K562 (cell line): ENCODE measurements at regions not wholly inside any gene's neighbourhood (a gene's known extent, or its start where the extent isn't known, plus 50 kb on each side); places are given as distances from the start of the nearest gene placed in this dataset.
A peak's percentile ranks its signal among the peaks of the same experiment; 100 is the strongest.

Experiments used
- ATAC-seq: fragments of 200-7000 bp; cut with Tn5 transposase; 3 replicates; pipeline ENCODE4 v1.9.1; 2020; ENCODE audit warnings: moderate library complexity
- BruUV-seq: library from RNA; stranded (reverse); fragments of 400-500 nt; replicated peaks from 2 replicates; lab custom pipeline; 2021; lab: Mats Ljungman, UMichigan
- CTCF ChIA-PET: fragments of 300-600 bp; formaldehyde crosslinking; extraction: SDS; loops from one replicate; lab custom pipeline; 2021; ENCODE audit warnings: low intra/inter-chr PET ratio; lab: Yijun Ruan, JAX
- POLR2A ChIA-PET: fragments of 300-600, 350-650 bp; sonication (Branson Sonifier 250); formaldehyde crosslinking; extraction: SDS; loops from one replicate; lab custom pipeline; 2021; ENCODE audit warnings: antibody characterized with exemption, inconsistent platforms; lab: Yijun Ruan, JAX
- DNase-seq, 4 experiments: peaks; one replicate each; pipeline versions ENCODE4 v3.0.0 to v3.0.0-alpha.2; 2011 to 2018; ENCODE audit warnings: low spot score in 3 of 4, mixed read lengths in 3 of 4; ENCODE audit errors: extremely low read depth in 1 of 4
- FAIRE-seq: peaks from 2 replicates; lab custom pipeline; 2011; peaks lifted over from hg19 to GRCh38; lab: Jason Lieb, UNC
- H2AFZ ChIP-seq: 2 replicates; pipeline ENCODE4 v1.6.0; 2011; ENCODE audit warnings: low read depth, low read length, control low read depth, inconsistent platforms
- H3K27ac ChIP-seq: fragments of 200-600 bp; 3 replicates; pipeline ENCODE4 v1.8.0; 2011; ENCODE audit warnings: low read depth, mild to moderate bottlenecking, control low read depth, inconsistent platforms, low read length, moderate library complexity, mixed read lengths; ENCODE audit errors: extremely low read depth
- H3K27me3 ChIP-seq, 2 experiments: fragments of 300-600 bp in 1 of 2; 2 replicates in 1 of 2; 3 replicates in 1 of 2; pipeline versions ENCODE4 v1.6.0 to v1.8.0; 2011; ENCODE audit warnings: inconsistent platforms in 2 of 2, low read length in 2 of 2, mild to moderate bottlenecking in 1 of 2, mixed read lengths in 1 of 2, moderate library complexity in 1 of 2; ENCODE audit not compliant: control insufficient read depth in 2 of 2, insufficient read depth in 2 of 2
- H3K36me3 ChIP-seq: fragments of 300-600 bp; 3 replicates; pipeline ENCODE4 v1.8.0; 2011; ENCODE audit warnings: mild to moderate bottlenecking, low read length, inconsistent platforms; ENCODE audit not compliant: control insufficient read depth, insufficient read depth
- H3K4me1 ChIP-seq, 2 experiments: fragments of 200-600 bp in 1 of 2; replicated peaks in 1 of 2; 2 replicates in 1 of 2; 3 replicates in 1 of 2; pipeline versions ENCODE4 v1.5.1 to v1.8.0; 2011; ENCODE audit warnings: inconsistent platforms in 2 of 2, low read length in 2 of 2, mild to moderate bottlenecking in 1 of 2, mixed read lengths in 1 of 2, moderate library complexity in 1 of 2; ENCODE audit not compliant: control insufficient read depth in 2 of 2, insufficient read depth in 2 of 2
- H3K4me2 ChIP-seq: 2 replicates; pipeline ENCODE4 v1.6.1; 2011; ENCODE audit warnings: low read length, control low read depth, inconsistent platforms, mixed read lengths; ENCODE audit not compliant: insufficient read depth
- H3K4me3 ChIP-seq: fragments of 200-600 bp; sonication (generic), shearing (Covaris generic); 2 replicates; pipeline ENCODE4 v1.5.1; 2016; ENCODE audit warnings: control low read depth, inconsistent platforms
- H3K79me2 ChIP-seq: fragments of 200-600 bp; 3 replicates; pipeline ENCODE4 v1.8.0; 2011; ENCODE audit warnings: low read length, inconsistent platforms; ENCODE audit not compliant: control insufficient read depth, insufficient read depth
- H3K9ac ChIP-seq, 2 experiments: 2 replicates each; pipeline versions ENCODE4 v1.6.0 to v1.6.1; 2011; ENCODE audit warnings: low read depth in 2 of 2, low read length in 2 of 2, control low read depth in 1 of 2, inconsistent platforms in 1 of 2, mild to moderate bottlenecking in 1 of 2, mixed read lengths in 1 of 2; ENCODE audit not compliant: insufficient read depth in 1 of 2
- H3K9me1 ChIP-seq: one replicate; pipeline ENCODE4 v1.6.0; 2011; ENCODE audit warnings: inconsistent platforms, mild to moderate bottlenecking, low read length, moderate library complexity; ENCODE audit not compliant: control insufficient read depth, insufficient read depth
- H3K9me3 ChIP-seq: replicated peaks from 2 replicates; pipeline ENCODE4 v1.5.1; 2011; ENCODE audit warnings: low read depth, low read length, inconsistent platforms; ENCODE audit not compliant: control insufficient read depth, insufficient read depth
- H4K20me1 ChIP-seq: replicated peaks from 2 replicates; pipeline ENCODE4 v1.6.1; 2011; ENCODE audit warnings: low read length, inconsistent platforms, mixed read lengths; ENCODE audit not compliant: control insufficient read depth, insufficient read depth
- ARNT ChIP-seq, 2 experiments: fragments of 450-650 bp; IDR thresholded peaks; 2 replicates each; pipeline ENCODE4 v1.6.1; 2016; ENCODE audit warnings: mild to moderate bottlenecking in 1 of 2
- BCOR ChIP-seq: fragments of 450-650 bp; IDR thresholded peaks from 2 replicates; pipeline ENCODE4 v1.6.1; 2016
- CBX2 ChIP-seq: fragments of 200-600 bp; sonication (generic); IDR thresholded peaks from one replicate; pipeline ENCODE4 v1.6.1; 2012; ENCODE audit warnings: mild to moderate bottlenecking, low read length, inconsistent platforms; ENCODE audit not compliant: insufficient read depth, poor library complexity, severe bottlenecking
- KLF1 ChIP-seq: fragments of 450-650 bp; IDR thresholded peaks from 2 replicates; pipeline ENCODE4 v1.6.1; 2016; ENCODE audit warnings: missing genetic modification characterization, missing compliant biosample characterization
- PKNOX1 ChIP-seq: fragments of 450-650 bp; IDR thresholded peaks from 2 replicates; pipeline ENCODE4 v1.6.1; 2016
- RBM25 ChIP-seq: fragments of 200-400 bp; formaldehyde crosslinking; IDR thresholded peaks from 2 replicates; pipeline ENCODE4 v1.6.1; 2018; ENCODE audit warnings: low read length, low read depth, moderate library complexity; ENCODE audit not compliant: severe bottlenecking
- SIX5 ChIP-seq, 2 experiments: IDR thresholded peaks; 2 replicates each; pipeline ENCODE4 v1.6.1; 2011; ENCODE audit warnings: low read length in 2 of 2, borderline replicate concordance in 1 of 2, low read depth in 1 of 2, mild to moderate bottlenecking in 1 of 2, moderate library complexity in 1 of 2; ENCODE audit not compliant: insufficient read depth in 1 of 2
- TRIM25 ChIP-seq: fragments of 450-650 bp; IDR thresholded peaks from 2 replicates; pipeline ENCODE4 v1.7.0; 2016; ENCODE audit warnings: borderline replicate concordance
- ZKSCAN8 ChIP-seq: fragments of 200-800 bp; sonication (Bioruptor generic); IDR thresholded peaks from 2 replicates; pipeline ENCODE4 v1.6.1; 2016; ENCODE audit warnings: missing genetic modification characterization, missing compliant biosample characterization
- WGBS: fragments of 100-300 bp; shearing (Covaris generic); methylation state at CpG from one replicate; pipeline ENCODE4 v1.1.6; 2016; ENCODE audit warnings: low coverage, mixed read lengths; ENCODE audit not compliant: insufficient coverage; ENCODE audit errors: missing lambda C conversion rate; 5-methylcytosine and 5-hydroxymethylcytosine counted together
- in situ Hi-C: fragments of 300-500 bp; cut with MboI; formaldehyde crosslinking; loops from 4 replicates; pipeline ENCODE4 v1.15.0; 2018; ENCODE audit warnings: inconsistent platforms, mixed read lengths
- intact Hi-C: fragments of 100-400 bp; cut with micrococcal nuclease; formaldehyde crosslinking; loops from 2 replicates; pipeline ENCODE4 v1.14.2; 2022

DNA sequence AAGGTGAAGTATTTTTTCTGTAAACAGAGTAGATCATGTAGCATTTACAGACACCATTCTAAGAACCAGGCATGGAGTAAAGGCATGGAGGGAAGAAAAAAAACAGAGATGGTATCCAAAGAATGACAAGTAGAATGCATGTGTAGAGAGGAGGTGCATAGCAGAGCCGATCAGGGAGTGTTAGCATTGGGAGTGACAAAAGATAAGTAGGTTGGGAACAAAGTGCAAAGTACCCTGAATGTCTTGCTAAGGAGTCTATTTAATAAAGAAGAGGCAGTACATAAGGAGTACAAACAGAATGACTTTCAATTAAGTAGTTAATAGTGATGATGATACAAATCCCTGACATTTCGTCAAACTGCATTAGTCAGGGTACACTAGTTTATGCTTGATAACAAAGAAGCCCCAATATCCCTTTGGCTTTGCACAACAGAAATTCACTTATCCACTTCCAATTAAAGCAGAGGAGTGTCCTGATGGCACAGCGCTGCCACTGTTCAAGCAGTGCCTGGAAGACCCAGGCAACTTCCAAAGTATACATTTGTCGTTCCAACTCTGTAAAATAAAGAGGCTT, 371.5 kb downstream of the TNS3 start:
- Histone ChIP-seq H3K36me3 (no peaks in the 10 kb centered on the region), H3K9me3 (peaks cover 8% of the 10 kb centered on the region; the same call in 1 of the 2 replicates), H3K4me3 (no peak overlapping the region), H3K27ac (no peak overlapping the region), H3K4me1 (peaks cover 1 to 14% of the 10 kb centered on the region in 2 experiments; a peak in 4 of 5 replicates), H4K20me1 (no peaks in the 10 kb centered on the region), H3K79me2 (no peaks in the 10 kb centered on the region), H3K9ac (no peak overlapping the region), H3K4me2 (no peak overlapping the region), H2AFZ (no peak overlapping the region), H3K27me3 (no peaks in the 10 kb centered on the region), H3K9me1 (no peaks in the 10 kb centered on the region)
- no peak for FAIRE-seq
- no peak for DNase-seq
- TF ChIP-seq TRIM25 (no peak), CBX2 (no peak), SIX5 (IDR thresholded peaks at IDR 0.05; ENCODE audit: borderline replicate concordance in 1 of 2, insufficient read depth in 1 of 2, low read depth in 1 of 2, low read length in 2 of 2) (no peak), ARNT (IDR thresholded peaks at IDR 0.05) (no peak), KLF1 (tag) (no peak), BCOR (peak; percentile 23; the same call in 1 of the 2 replicates), ZKSCAN8 (CRISPR knock-in tag) (no peak), PKNOX1 (no peak), RBM25 (peak; percentile 78)
- POLR2A ChIA-PET = interaction anchor here (1.2 kb wide), 1 partner anchor 8 kb away, joined by 3 read pairs; no protein-coding TSS in a partner anchor
- no peak for ATAC-seq
- BruUV-seq = no TSS peak
- intact Hi-C loops (no loop called here), in situ Hi-C loops (no loop called here)
- CTCF ChIA-PET = no interaction called here
- 76% methylated on average over 4 of the region's 4 CpGs for WGBS
